Smooth muscle cell (in vitro differentiated cells): ENCODE measurements at regions not wholly inside any gene's neighbourhood (a gene's known extent, or its start where the extent isn't known, plus 50 kb on each side); places are given as distances from the start of the nearest gene placed in this dataset.

Experiments used
- DNase-seq: peaks from one replicate; lab custom pipeline; 2025; ENCODE audit not compliant: unreplicated experiment; lab: John Stamatoyannopoulos, UW
- H2AFZ ChIP-seq: fragments of 200-600 bp; sonication (generic); 2 replicates; pipeline ENCODE4 v1.6.0; 2016; ENCODE audit warnings: antibody characterized with exemption, low read depth, mild to moderate bottlenecking
- H3F3A ChIP-seq: fragments of 200-600 bp; sonication (generic); 2 replicates; pipeline ENCODE4 v1.6.0; 2017; ENCODE audit warnings: antibody characterized with exemption, low read depth
- H3K27ac ChIP-seq: fragments of 200-600 bp; sonication (generic); 2 replicates; pipeline ENCODE4 v1.5.1; 2016; ENCODE audit warnings: low read depth, mild to moderate bottlenecking
- H3K27me3 ChIP-seq: fragments of 200-600 bp; sonication (generic); 2 replicates; pipeline ENCODE4 v1.6.1; 2016; ENCODE audit warnings: low read depth, mild to moderate bottlenecking
- H3K36me3 ChIP-seq: fragments of 200-600 bp; sonication (generic); 2 replicates; pipeline ENCODE4 v1.5.1; 2016; ENCODE audit warnings: low read depth
- H3K4me1 ChIP-seq: fragments of 200-600 bp; sonication (generic); 2 replicates; pipeline ENCODE4 v1.5.1; 2016; ENCODE audit warnings: low read depth
- H3K4me2 ChIP-seq: fragments of 200-600 bp; sonication (generic); 2 replicates; pipeline ENCODE4 v1.6.0; 2016; ENCODE audit warnings: mild to moderate bottlenecking
- H3K4me3 ChIP-seq: fragments of 200-600 bp; sonication (generic); 2 replicates; pipeline ENCODE4 v1.5.1; 2016; ENCODE audit warnings: mild to moderate bottlenecking
- H3K79me2 ChIP-seq: fragments of 200-600 bp; sonication (generic); 2 replicates; pipeline ENCODE4 v1.6.0; 2016; ENCODE audit warnings: low read depth, mild to moderate bottlenecking
- H3K9ac ChIP-seq: fragments of 200-600 bp; sonication (generic); 2 replicates; pipeline ENCODE4 v1.6.0; 2016; ENCODE audit warnings: low read depth
- H3K9me3 ChIP-seq: fragments of 200-600 bp; sonication (generic); replicated peaks from 2 replicates; pipeline ENCODE4 v1.5.1; 2016; ENCODE audit warnings: low read depth
- H4K20me1 ChIP-seq: fragments of 200-600 bp; sonication (generic); 2 replicates; pipeline ENCODE4 v1.6.0; 2016; ENCODE audit warnings: low read depth
- WGBS: methylation state at CpG from one replicate; pipeline ENCODE4 v1.1.7; 2016; ENCODE audit warnings: low lambda C conversion rate; 5-methylcytosine and 5-hydroxymethylcytosine counted together
- TF ChIP-seq, protein P1 (sequence below): fragments of 200-600 bp; sonication (generic); IDR thresholded peaks from 2 replicates; pipeline ENCODE4 v1.5.1; 2017; ENCODE audit warnings: borderline replicate concordance, mild to moderate bottlenecking, antibody characterized with exemption; ENCODE audit not compliant: insufficient read depth, poor library complexity, severe bottlenecking

DNA sequence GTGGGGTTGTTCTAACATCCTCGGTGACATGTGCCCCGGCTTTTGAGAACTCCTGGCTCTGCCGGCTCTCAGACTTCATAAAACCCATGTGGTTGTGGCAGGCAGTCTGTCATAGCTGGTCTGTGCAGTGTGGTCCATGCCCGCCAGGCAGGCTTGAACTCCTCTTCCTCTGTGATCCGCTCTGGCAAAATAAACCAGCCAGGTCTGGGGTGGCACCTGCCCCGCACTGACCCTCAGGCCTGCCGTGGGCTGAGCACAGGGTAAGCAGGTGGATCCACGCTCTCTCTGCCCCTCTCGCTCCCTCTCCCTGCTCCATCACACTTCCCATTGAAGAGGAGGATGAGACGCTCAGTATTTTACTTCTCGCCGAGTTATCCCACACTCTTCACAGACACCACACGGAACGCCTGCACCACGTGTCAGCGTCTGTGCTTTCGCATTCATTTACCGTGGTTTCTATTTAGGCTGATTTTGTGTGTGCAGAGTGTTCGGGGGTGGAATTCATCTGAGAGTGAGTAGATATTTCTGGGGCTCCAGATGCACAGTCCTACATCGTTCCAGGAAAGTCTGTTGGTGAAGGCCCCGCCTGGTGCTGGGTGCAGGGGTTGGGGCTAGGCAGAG, 56.4 kb downstream of the RTP5 start:
- no peaks in the 10 kb centered on the region for H3K36me3 ChIP-seq
- H3K27me3 ChIP-seq: no peaks in the 10 kb centered on the region
- WGBS: 71% methylated on average over 21 of the region's 21 CpGs
- H3K27ac ChIP-seq: no peak overlapping the region
- no peak overlapping the region for H3K4me3 ChIP-seq
- TF ChIP-seq, protein P1, sequence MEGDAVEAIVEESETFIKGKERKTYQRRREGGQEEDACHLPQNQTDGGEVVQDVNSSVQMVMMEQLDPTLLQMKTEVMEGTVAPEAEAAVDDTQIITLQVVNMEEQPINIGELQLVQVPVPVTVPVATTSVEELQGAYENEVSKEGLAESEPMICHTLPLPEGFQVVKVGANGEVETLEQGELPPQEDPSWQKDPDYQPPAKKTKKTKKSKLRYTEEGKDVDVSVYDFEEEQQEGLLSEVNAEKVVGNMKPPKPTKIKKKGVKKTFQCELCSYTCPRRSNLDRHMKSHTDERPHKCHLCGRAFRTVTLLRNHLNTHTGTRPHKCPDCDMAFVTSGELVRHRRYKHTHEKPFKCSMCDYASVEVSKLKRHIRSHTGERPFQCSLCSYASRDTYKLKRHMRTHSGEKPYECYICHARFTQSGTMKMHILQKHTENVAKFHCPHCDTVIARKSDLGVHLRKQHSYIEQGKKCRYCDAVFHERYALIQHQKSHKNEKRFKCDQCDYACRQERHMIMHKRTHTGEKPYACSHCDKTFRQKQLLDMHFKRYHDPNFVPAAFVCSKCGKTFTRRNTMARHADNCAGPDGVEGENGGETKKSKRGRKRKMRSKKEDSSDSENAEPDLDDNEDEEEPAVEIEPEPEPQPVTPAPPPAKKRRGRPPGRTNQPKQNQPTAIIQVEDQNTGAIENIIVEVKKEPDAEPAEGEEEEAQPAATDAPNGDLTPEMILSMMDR: no peak
- no peak for DNase-seq
- H3F3A ChIP-seq: no peaks in the 10 kb centered on the region
- H2AFZ ChIP-seq: no peak overlapping the region
- no peak overlapping the region for H3K9ac ChIP-seq
- H3K4me1 ChIP-seq: no peaks in the 10 kb centered on the region
- H3K9me3 ChIP-seq: no peaks in the 10 kb centered on the region
- no peaks in the 10 kb centered on the region for H3K79me2 ChIP-seq
- H3K4me2 ChIP-seq: no peak overlapping the region
- no peaks in the 10 kb centered on the region for H4K20me1 ChIP-seq

DNA sequence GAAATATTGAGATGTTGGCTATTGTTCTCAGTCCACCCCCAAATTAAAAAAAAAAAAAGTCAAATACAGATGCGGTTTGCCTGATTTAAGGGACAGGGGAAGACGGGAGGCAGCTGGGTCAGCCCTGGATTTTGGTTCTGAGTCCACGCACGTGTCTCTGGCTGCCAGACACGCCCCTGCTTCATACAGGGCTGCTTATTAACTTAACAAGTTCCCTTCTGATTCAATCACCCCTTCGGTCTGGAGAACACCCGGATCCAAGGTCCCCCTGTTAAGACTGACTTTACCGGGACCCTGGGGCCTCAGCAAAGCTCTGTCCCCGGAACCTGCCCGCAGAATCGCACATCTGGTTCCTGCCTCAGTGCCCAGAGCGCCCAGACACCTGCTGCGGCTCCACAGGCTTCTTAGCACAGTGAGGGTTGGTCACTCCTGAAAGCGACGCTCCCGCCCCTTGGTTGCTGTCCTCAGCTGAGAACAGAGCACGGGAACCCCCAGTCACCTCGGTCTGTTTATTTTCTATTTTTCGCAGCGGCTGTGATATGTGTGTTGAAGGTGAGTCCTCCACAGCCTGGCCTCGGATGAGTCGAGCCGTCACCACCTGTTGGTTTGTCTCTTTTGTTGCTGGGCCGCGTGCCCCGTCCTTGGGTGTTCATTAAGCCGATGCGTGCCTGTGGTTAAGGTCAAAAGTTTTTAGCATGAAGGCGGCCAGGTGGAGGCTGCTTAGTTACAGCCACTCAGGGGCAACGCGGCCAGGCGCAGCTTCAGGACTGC, 57.2 kb downstream of the RTP5 start:
- no peaks in the 10 kb centered on the region for H3K4me1 ChIP-seq
- no peak overlapping the region for H3K27ac ChIP-seq
- H3K4me2 ChIP-seq: no peak overlapping the region
- no peak overlapping the region for H3K4me3 ChIP-seq
- H3K9me3 ChIP-seq: no peaks in the 10 kb centered on the region
- no peak overlapping the region for H3K9ac ChIP-seq
- TF ChIP-seq, protein P1: no peak
- no peaks in the 10 kb centered on the region for H3K36me3 ChIP-seq
- 87% methylated on average over 32 of the region's 32 CpGs for WGBS
- no peaks in the 10 kb centered on the region for H3F3A ChIP-seq
- H3K27me3 ChIP-seq: no peaks in the 10 kb centered on the region
- H2AFZ ChIP-seq: no peak overlapping the region
- H4K20me1 ChIP-seq: no peaks in the 10 kb centered on the region
- DNase-seq: no peak
- no peaks in the 10 kb centered on the region for H3K79me2 ChIP-seq

DNA sequence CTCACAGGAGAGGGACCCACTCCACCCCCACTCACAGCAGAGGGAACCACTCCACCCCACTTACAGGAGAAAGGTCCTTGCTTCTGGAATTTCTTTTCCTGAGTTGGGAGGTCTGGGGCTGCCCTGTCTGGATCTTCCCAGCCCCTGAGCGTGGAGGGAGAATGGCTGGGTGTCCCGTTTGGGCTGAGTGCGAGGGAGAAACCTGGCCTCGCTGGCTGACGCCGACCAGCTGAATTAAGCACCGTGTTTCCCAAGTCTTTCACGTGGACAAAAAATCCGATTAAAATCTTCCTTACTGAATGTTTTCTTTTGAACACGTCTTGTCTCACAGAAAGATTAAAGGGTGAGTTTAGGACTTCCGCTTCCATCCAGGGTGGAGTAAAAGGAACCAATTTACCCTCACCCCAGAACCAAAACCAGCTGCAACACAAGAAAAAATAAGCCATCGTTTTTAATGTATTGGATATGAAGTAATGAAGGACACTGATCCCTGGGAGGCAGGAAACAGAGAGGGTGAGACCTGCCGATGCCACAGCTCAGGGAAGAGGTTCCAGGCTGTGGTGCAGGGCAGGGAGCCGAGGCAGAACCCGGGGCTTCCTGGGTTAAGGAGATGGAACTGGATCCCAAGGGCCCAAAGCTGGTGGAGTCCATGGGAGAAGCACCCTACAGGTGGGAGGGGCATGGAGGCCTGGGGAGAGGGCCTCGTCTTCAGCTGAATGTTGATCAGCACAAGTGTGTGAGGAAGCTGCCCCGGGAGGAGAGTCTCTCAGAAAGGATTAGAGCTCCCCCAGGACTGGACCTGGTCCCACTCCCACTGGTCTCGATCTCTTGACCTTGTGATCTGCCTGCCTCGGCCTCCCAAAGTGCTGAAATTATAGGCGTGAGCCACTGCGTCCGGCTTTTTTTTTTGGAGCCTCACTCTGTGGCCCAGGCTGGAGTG, 60.3 kb downstream of the RTP5 start:
- H3K9ac ChIP-seq: no peak overlapping the region
- no peaks in the 10 kb centered on the region for H3K79me2 ChIP-seq
- no peak overlapping the region for H3K4me2 ChIP-seq
- no peaks in the 10 kb centered on the region for H3K36me3 ChIP-seq
- no peak for DNase-seq
- peaks cover 6% of the 10 kb centered on the region for H4K20me1 ChIP-seq
- peaks cover 5% of the 10 kb centered on the region for H3K4me1 ChIP-seq
- peaks cover 11% of the 10 kb centered on the region for H3F3A ChIP-seq
- H3K27ac ChIP-seq: no peak overlapping the region
- WGBS: 90% methylated on average over 22 of the region's 22 CpGs
- no peak overlapping the region for H3K4me3 ChIP-seq
- H2AFZ ChIP-seq: no peak overlapping the region
- H3K27me3 ChIP-seq: no peaks in the 10 kb centered on the region
- TF ChIP-seq, protein P1: no peak
- H3K9me3 ChIP-seq: no peaks in the 10 kb centered on the region
